ENCODE measurements at regions not wholly inside any gene's neighbourhood (a gene's known extent, or its start where the extent isn't known, plus 50 kb on each side); places are given as distances from the start of the nearest gene placed in this dataset.
A peak's percentile ranks its signal among the peaks of the same experiment; 100 is the strongest.
"Not testable (repeated sequence)": the region's sequence is repeated elsewhere in the genome, so short reads cannot be mapped to it uniquely, and the experiment has no call there.

- no peak overlapping the region for H2AFZ ChIP-seq (ENCODE audit: control insufficient read depth, low read depth, low read length)
- ChIA-PET POLR2A (no interaction called here), SMC1A (ENCODE audit: uncharacterized antibody, unreplicated experiment) (no interaction called here), CTCF (no interaction called here), RAD21 (ENCODE audit: unreplicated experiment) (no interaction called here)
- 100% methylated on average over 1 of the region's 1 CpG for WGBS (ENCODE audit: insufficient coverage, insufficient replicate concordance, low lambda C conversion rate, missing lambda C conversion rate)
- H4K20me1 ChIP-seq (ENCODE audit: control insufficient read depth, insufficient read depth) = no peaks in the 10 kb centered on the region
- no TSS peak for BruUV-seq (replicated peaks)
- no peak overlapping the region for H3K4me2 ChIP-seq (ENCODE audit: control insufficient read depth, insufficient read depth)
- in situ Hi-C loops (cut with MboI) (no loop called here), intact Hi-C loops (cut with micrococcal nuclease; ENCODE audit: unreplicated experiment) (no loop called here)
- no peak overlapping the region for H3K27ac ChIP-seq (ENCODE audit: control insufficient read depth, insufficient read depth)
- no peak overlapping the region for H3K4me3 ChIP-seq
- H3K36me3 ChIP-seq (ENCODE audit: control insufficient read depth in 2 of 2, insufficient read depth in 2 of 2, low read length in 1 of 2) = no peaks in the 10 kb centered on the region
- H3K9ac ChIP-seq (ENCODE audit: control insufficient read depth, insufficient read depth, low read length) = no peak overlapping the region
- TF ChIP-seq KDM1A (IDR thresholded peaks at IDR 0.05; ENCODE audit: borderline replicate concordance) (no peak), MTA2 (IDR thresholded peaks at IDR 0.05; ENCODE audit: low read depth) (no peak), CREB1 (IDR thresholded peaks at IDR 0.05; ENCODE audit: low read depth) (no peak), E4F1 (IDR thresholded peaks at IDR 0.05; ENCODE audit: borderline replicate concordance, partially characterized antibody) (no peak), POLR2AphosphoS2 (IDR thresholded peaks at IDR 0.05; ENCODE audit: low read depth, low read length) (no peak), WRNIP1 (IDR thresholded peaks at IDR 0.05; ENCODE audit: borderline replicate concordance, low read depth, low read length) (no peak), PKNOX1 (IDR thresholded peaks at IDR 0.05) (no peak)
- DNase-seq (ENCODE audit: low read depth, low spot score) = no peak
- FAIRE-seq = no peak
- ATAC-seq = no peak
- no peaks in the 10 kb centered on the region for H3K79me2 ChIP-seq (ENCODE audit: control insufficient read depth, insufficient read depth, low read length)
- H3K9me3 ChIP-seq (replicated peaks; ENCODE audit: control insufficient read depth, insufficient read depth, low read length) = no peaks in the 10 kb centered on the region
- no peaks in the 10 kb centered on the region for H3K4me1 ChIP-seq (ENCODE audit: control insufficient read depth, insufficient read depth, low read length)
- no peaks in the 10 kb centered on the region for H3K27me3 ChIP-seq (replicated peaks in 1 of 2; ENCODE audit: control insufficient read depth in 2 of 2, insufficient read depth in 2 of 2, low read length in 1 of 2)
Observed at GRCh38 chr11:66782726-66783125, 53.7 kb upstream of the SPTBN2 start.

- BruUV-seq (replicated peaks) = TSS peak; percentile 50
- H3K4me3 ChIP-seq; H3K79me2 ChIP-seq (ENCODE audit: control insufficient read depth, insufficient read depth, low read length); H3K36me3 ChIP-seq (ENCODE audit: control insufficient read depth in 2 of 2, insufficient read depth in 2 of 2, low read length in 1 of 2); SMC1A ChIA-PET (ENCODE audit: uncharacterized antibody, unreplicated experiment); ATAC-seq; H3K9ac ChIP-seq (ENCODE audit: control insufficient read depth, insufficient read depth, low read length); H3K27ac ChIP-seq (ENCODE audit: control insufficient read depth, insufficient read depth); CTCF ChIA-PET; DNase-seq (ENCODE audit: low read depth, low spot score); H4K20me1 ChIP-seq (ENCODE audit: control insufficient read depth, insufficient read depth); H3K4me1 ChIP-seq (ENCODE audit: control insufficient read depth, insufficient read depth, low read length); H3K27me3 ChIP-seq (replicated peaks in 1 of 2; ENCODE audit: control insufficient read depth in 2 of 2, insufficient read depth in 2 of 2, low read length in 1 of 2); H3K9me3 ChIP-seq (replicated peaks; ENCODE audit: control insufficient read depth, insufficient read depth, low read length); H3K4me2 ChIP-seq (ENCODE audit: control insufficient read depth, insufficient read depth); POLR2A ChIA-PET; FAIRE-seq; RAD21 ChIA-PET (ENCODE audit: unreplicated experiment); H2AFZ ChIP-seq (ENCODE audit: control insufficient read depth, low read depth, low read length); intact Hi-C loops (cut with micrococcal nuclease; ENCODE audit: unreplicated experiment); in situ Hi-C loops (cut with MboI): not testable (repeated sequence)
- WGBS (ENCODE audit: insufficient coverage, insufficient replicate concordance, low lambda C conversion rate, missing lambda C conversion rate) = 81% methylated on average over 4 of the region's 4 CpGs
Observed at GRCh38 chr11:66779651-66780050, 50.6 kb upstream of the SPTBN2 start.
